ENCODE measurements at regions not wholly inside any gene's neighbourhood (a gene's known extent, or its start where the extent isn't known, plus 50 kb on each side); places are given as distances from the start of the nearest gene placed in this dataset.

DNA sequence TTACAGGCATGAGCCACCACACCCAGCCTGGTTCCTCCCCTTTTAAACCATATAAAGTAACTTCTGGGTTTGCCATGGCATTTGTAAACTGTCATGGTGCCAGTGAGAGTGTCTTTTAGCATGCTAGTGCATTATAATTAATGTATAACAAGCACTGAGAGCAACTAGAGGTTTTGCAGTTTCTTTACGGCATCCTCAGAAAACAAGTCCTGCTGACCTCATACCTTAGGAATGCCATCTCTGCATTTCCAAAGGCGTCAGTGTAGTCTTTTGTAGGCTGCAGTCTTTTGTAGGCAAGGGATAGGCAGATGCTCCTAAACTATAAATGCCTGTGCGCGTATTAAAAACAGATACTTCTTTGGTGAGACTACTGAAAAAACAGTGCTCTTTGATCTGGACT is 75.0 kb upstream of the EZR start:
- TF ChIP-seq, protein P1, sequence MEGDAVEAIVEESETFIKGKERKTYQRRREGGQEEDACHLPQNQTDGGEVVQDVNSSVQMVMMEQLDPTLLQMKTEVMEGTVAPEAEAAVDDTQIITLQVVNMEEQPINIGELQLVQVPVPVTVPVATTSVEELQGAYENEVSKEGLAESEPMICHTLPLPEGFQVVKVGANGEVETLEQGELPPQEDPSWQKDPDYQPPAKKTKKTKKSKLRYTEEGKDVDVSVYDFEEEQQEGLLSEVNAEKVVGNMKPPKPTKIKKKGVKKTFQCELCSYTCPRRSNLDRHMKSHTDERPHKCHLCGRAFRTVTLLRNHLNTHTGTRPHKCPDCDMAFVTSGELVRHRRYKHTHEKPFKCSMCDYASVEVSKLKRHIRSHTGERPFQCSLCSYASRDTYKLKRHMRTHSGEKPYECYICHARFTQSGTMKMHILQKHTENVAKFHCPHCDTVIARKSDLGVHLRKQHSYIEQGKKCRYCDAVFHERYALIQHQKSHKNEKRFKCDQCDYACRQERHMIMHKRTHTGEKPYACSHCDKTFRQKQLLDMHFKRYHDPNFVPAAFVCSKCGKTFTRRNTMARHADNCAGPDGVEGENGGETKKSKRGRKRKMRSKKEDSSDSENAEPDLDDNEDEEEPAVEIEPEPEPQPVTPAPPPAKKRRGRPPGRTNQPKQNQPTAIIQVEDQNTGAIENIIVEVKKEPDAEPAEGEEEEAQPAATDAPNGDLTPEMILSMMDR (IDR thresholded peaks at IDR 0.05; ENCODE audit: borderline replicate concordance, extremely low read depth, low read length, poor library complexity, severe bottlenecking): no peak
- no peak for TF ChIP-seq EZH2 (IDR thresholded peaks at IDR 0.05; ENCODE audit: borderline replicate concordance, low read depth, low read length, severe bottlenecking)

Measured in DND-41 (cell line).